ENCODE measurements at regions not wholly inside any gene's neighbourhood (a gene's known extent, or its start where the extent isn't known, plus 50 kb on each side); places are given as distances from the start of the nearest gene placed in this dataset.

DNA sequence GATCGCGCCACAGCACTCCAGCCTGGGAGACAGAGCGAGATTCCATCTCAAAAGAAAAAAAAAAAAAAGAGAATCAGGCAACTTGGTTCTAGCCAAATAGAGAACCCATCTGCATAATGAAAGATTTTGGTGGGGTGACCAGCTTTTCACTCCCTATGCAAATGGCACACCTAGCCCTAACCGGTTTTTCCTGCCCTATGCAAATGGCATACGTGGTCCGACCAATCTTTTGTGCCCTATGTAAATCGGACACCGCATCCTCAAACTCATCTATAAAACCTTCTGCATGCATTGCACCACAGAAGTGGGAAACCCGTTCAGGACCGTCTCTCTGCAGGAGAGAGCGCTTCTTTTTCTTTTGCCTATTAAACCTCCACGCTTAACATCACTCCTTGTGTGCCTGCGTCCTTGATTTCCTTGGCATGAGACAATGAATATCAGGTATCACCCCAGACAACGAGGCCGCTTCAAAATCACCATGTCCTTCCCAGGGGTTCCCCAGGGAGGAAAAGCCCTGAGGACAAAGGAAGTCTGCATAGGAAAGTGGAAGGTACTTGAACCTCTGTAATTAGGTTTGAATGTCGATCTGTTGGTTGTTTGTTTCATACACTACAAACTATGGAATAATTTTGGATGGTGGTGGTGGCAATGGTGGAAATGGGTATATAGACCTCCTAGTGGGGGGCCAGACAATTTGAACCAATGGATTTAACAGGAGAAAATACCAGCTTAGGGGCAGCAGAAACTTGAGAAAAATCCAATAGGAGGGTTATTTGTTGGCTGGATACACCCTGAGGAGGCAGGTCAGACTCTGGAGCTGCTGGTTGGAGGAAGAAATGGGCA, 396.2 kb downstream of the TYW1 start:
- TF ChIP-seq, protein P1, sequence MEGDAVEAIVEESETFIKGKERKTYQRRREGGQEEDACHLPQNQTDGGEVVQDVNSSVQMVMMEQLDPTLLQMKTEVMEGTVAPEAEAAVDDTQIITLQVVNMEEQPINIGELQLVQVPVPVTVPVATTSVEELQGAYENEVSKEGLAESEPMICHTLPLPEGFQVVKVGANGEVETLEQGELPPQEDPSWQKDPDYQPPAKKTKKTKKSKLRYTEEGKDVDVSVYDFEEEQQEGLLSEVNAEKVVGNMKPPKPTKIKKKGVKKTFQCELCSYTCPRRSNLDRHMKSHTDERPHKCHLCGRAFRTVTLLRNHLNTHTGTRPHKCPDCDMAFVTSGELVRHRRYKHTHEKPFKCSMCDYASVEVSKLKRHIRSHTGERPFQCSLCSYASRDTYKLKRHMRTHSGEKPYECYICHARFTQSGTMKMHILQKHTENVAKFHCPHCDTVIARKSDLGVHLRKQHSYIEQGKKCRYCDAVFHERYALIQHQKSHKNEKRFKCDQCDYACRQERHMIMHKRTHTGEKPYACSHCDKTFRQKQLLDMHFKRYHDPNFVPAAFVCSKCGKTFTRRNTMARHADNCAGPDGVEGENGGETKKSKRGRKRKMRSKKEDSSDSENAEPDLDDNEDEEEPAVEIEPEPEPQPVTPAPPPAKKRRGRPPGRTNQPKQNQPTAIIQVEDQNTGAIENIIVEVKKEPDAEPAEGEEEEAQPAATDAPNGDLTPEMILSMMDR (IDR thresholded peaks at IDR 0.05), result no peak
- no peak for TF ChIP-seq POLR2A (IDR thresholded peaks at IDR 0.05)
